NCI-H345 (cell line): ENCODE measurements at regions not wholly inside any gene's neighbourhood (a gene's known extent, or its start where the extent isn't known, plus 50 kb on each side); places are given as distances from the start of the nearest gene placed in this dataset.

Source experiments
- DNase-seq: peaks from one replicate; lab custom pipeline; 2025; lab: John Stamatoyannopoulos, UW

DNA sequence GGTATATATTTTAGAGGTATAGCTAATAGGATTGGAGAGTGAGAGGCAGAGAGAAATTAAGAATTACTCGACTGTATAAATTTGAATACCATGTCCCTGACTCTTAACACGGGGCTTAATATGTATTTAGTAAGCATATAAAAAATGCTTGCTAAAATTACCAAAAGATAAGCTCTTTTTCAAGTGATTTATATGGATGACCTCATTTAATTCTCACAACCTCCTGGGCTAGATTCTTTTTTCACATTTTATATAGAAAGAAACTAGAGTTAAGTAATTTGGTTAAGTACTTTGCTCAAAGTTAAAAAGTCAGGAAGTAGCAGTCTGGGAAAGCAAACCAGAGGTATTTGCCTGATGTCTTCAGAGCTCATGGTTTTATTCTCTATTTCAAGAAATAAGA, 963.5 kb upstream of the SOX9 start:
- DNase-seq: no peak

DNA sequence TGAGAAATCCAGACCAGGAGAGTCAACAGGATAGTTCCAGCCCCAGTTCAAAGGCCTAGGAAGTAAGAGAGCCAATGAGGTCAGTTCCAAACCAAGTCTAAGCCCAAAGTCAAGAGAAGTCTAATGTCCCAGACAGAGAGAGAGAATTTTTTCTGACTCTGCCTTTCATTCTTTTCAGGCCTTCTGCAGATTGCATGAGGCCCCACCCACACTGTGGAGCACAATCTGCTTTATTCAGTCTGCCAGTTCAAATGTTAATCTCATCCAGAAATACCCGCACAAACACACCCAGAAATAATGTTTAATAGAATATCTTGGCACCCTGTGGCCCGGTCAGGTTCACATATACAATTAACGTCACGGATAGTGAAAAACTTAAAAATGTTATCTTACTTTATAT, 962.4 kb upstream of the SOX9 start:
- DNase-seq: no peak

GRCh38 chr17:71163121-71163812, 957.6 kb upstream of the SOX9 start:
- peak; percentile 87 for DNase-seq

GRCh38 chr17:71163813-71164122, 957.1 kb upstream of the SOX9 start:
- DNase-seq: no peak

GRCh38 chr17:71164561-71164960, 956.3 kb upstream of the SOX9 start:
- no peak for DNase-seq

GRCh38 chr17:71166311-71166710, 954.5 kb upstream of the SOX9 start:
- no peak for DNase-seq

GRCh38 chr17:71168053-71168741, 952.6 kb upstream of the SOX9 start:
- peak; percentile 31 for DNase-seq

- DNase-seq: no peak
Observed at GRCh38 chr17:71170070-71170469, 950.8 kb upstream of the SOX9 start.

GRCh38 chr17:71171270-71171669, 949.5 kb upstream of the SOX9 start:
- no peak for DNase-seq

DNA sequence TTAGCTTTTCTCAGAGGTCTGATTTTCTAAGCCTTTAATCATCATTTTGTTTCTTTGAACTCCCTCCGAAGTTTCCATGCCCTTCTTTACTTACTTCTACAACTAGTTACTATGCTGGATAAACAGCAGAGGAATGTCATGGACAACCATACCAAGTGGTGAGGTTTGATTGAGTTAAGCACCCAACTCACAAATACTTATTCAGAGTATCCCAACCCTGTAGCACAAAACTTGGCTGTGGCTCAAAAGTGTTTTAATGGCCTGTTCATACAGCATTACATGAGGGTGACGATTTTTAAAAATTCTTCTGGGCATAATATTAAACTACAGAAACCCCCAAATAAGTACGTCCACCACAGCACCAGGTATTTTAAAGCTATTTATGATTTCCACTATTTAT, 946.8 kb upstream of the SOX9 start:
- no peak for DNase-seq

DNA sequence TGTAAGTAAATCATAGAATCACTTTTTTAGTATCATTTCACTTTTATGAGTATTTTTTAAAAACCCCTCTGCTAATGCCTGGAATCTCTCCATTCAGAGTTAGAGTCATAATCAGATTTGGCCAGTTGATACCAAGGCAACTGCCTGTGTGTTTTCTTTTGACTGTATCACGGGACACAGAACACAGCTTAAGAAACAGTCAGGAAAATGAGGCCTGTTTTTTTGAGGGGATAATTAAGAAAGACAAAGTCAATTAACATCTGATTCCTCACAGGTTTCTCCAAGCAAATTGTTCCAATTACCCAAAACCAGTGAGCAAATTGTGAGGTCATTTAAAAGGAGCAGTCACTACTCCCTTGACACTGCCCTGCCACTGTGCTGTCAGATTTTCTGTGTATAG, 944.5 kb upstream of the SOX9 start:
- no peak for DNase-seq

- no peak for DNase-seq
Observed at GRCh38 chr17:71176928-71177443, 943.8 kb upstream of the SOX9 start.

GRCh38 chr17:71180801-71181385, 939.9 kb upstream of the SOX9 start:
- no peak for DNase-seq

DNA sequence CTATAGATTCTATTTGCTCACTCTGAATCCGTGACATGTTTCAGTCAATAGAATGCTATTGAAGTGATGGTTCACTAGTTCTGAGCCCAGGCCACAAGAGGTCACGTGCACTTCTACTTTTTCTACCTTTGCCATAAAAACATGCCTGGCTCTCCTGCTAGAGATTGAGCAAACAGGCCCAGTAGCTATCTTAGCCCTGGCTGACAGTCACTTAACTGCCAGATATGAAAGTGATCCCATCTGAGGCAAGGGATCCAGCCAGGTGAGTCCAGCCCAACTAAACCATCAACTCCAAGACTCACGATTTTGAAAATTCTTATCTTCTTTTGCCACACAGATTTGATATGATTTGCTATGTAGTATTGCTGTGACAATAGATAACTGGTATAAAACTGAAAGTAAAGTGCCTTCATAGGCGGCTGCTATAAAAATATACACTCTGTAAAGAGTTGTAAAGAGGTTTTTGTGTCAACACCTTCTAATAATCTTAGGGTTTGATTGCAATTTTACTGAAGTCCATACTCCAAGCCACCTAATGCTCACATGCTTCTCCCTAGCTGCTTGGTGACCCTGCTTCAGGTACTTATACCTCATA, 937.7 kb upstream of the SOX9 start:
- no peak for DNase-seq

DNA sequence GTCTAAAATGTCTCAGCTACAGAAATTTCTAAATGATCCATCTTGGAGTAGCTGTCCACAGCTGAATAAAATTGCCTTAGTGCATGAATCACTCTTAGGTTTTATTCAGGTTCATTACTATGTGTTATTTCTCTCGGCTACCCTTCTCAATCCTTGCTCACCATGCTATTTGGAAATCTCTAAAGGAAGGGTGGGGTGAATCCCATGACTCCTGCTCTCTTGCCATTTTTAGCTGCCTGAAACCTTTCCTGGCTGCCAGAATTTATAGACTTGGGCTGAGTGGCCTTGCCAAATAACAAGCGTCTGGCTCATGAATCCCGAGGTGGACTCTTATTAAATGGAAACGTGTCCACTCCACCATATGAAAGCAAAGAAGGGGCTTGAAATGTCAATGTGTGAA, 936.1 kb upstream of the SOX9 start:
- no peak for DNase-seq

DNA sequence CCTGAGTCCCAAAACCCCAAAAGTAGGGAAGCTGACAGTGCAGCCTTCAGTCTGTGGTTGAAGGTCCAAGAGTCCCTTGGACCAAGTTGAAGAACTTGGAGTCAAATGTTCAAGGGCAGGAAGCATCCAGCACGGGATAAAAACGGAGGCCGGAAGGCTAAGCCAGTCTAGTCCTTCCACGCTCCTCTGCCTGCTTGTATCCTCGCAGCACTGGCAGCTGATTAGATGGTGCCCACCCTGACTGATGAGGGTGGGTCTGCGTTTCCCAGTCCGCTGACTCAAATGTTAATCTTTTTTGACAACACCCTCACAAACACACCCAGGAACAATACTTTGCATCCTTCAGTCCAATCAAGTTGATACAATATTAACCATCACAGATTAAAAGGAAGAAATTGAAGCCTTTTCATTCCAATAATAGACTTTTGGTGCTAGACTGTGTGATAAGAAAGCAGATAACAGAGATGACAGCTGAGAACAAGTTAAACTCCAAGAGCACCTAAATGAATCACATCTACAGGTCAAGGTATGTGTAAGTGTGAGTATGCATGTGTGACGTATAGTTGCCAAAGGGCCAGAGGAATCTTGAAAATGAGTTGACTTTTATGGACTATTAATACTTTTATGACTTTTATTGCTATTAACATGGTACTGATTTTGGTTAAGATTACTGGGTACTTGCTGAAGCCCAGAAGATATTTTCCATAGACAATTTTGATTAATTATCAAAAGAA, 933.5 kb upstream of the SOX9 start:
- DNase-seq: no peak

DNA sequence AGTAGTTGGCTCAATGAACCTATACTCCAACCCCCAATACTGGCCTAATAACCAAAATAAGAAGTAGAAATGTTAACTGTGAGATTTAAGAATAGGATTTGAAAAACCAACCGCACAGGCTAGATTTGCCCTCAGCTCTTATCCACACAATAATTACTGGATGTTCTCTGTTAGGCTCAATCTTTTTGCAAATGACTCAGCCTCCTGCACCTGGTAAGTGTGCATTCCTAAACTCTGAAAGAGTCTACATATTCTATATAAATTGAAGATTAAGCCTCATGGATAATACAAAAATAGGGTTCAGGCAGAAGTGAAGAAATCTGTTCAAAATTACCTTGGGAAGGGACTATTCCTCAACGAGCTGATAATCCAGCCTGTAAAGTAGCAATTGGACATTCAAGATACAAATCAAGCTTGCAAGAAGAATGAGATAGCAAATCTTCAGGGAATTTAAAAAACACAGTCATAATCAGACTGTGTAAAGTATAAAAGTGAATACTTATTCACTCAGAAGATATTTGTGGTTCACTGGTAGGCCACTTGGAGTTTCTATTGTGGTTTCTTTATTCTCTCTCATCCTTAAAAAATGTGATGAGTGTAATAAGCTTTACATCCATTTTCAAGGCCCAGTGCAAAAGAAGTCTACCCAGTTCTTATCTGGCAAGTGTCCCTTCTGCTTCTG, 931.9 kb upstream of the SOX9 start:
- no peak for DNase-seq

GRCh38 chr17:71189493-71189831, 931.4 kb upstream of the SOX9 start:
- no peak for DNase-seq

GRCh38 chr17:71192039-71192555, 928.7 kb upstream of the SOX9 start:
- no peak for DNase-seq

- DNase-seq: no peak
Observed at GRCh38 chr17:71192848-71193247, 928.0 kb upstream of the SOX9 start.

- DNase-seq: no peak
Observed at GRCh38 chr17:71200597-71200996, 920.2 kb upstream of the SOX9 start.

DNA sequence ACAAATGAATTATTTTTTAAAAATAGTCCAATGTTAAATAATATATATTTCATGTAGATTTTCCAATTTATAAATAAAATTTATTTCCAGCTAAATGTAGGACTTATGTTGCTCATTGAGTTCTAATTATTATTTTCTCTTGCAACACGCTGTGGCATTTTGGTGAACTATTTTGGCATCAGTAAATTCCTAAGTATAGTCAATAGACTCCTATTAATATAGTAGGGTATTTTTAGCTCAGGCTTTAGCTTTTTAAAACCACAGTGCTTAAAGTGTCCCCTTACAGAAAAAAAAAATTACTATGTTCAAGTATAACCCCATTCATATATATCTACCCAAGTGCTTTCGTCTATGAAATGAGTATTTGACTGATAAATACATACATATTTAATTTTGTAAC, 919.2 kb upstream of the SOX9 start:
- DNase-seq: no peak
